HG03439 (cell line): ENCODE measurements at regions not wholly inside any gene's neighbourhood (a gene's known extent, or its start where the extent isn't known, plus 50 kb on each side); places are given as distances from the start of the nearest gene placed in this dataset.

ENCODE experiments used
- ATAC-seq: cut with Tn5 transposase; IDR thresholded peaks from one replicate; pipeline ENCODE4 v1.9.1; 2021; ENCODE audit warnings: mild to moderate bottlenecking, moderate library complexity; ENCODE audit not compliant: unreplicated experiment

DNA sequence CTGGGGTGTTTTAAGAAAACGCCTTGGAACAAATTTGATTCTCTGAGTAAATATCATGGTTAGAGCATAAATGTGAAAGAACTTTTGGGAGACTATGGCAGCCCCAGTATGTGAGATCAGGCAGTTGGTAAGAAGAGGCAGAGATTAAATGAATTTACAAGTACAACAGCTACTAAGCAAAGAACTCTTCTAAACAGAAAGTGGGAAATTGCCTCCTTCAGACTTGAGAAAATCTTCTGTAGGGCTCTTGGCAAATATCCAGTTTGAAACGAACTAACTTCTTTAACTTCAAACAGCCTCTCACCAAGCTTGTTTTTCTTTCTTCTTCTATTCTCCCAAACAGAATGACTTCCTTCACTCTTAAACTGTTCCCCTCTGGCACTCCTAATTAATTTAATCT, 337.7 kb downstream of the SIPA1L2 start:
- no peak for ATAC-seq

DNA sequence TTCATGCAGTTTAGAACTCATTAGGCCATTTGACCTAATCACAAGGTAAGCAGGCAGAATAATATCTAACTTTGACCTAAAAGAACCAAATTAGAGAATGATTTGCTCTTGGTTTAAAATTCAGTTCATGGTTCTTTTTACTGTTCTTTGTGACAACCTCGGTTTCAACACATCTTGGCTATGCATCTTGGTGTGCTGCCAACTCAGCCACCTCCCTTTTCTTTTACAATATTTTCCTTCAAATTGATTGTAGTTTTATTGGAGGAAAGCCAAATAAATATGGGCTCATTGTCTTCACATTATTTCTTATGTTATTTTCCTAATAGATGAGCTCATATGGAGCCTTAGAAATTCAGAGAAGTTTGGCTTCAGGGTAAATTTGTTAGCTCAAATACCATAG, 338.3 kb downstream of the SIPA1L2 start:
- ATAC-seq, result no peak

GRCh38 chr1:232291261-232291660, 338.7 kb downstream of the SIPA1L2 start:
- ATAC-seq, result no peak

GRCh38 chr1:232290570-232290969, 339.4 kb downstream of the SIPA1L2 start:
- ATAC-seq, result no peak

- ATAC-seq, result no peak
Observed at GRCh38 chr1:232287676-232288569, 342.0 kb downstream of the SIPA1L2 start.

GRCh38 chr1:232285138-232285537, 344.8 kb downstream of the SIPA1L2 start:
- ATAC-seq, result no peak

DNA sequence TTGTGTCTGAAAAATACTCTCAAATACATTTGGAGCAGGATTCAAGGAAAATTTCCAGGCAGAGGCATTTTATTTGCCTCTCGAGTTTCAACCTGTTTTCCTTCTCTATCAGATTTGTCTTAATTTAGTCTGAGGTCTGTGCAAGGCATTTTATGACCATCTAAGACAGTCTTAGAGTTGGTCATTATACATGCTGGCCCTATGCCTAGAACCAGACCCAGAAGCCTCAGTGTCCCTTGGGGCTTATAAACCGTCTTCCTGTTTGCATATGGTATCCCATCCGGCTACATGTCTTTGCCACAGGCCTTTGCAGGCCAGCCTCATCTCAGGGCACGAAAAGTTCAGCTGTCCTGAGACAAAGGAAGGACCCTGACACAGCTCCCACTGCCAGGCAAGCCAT, 346.1 kb downstream of the SIPA1L2 start:
- ATAC-seq, result no peak

DNA sequence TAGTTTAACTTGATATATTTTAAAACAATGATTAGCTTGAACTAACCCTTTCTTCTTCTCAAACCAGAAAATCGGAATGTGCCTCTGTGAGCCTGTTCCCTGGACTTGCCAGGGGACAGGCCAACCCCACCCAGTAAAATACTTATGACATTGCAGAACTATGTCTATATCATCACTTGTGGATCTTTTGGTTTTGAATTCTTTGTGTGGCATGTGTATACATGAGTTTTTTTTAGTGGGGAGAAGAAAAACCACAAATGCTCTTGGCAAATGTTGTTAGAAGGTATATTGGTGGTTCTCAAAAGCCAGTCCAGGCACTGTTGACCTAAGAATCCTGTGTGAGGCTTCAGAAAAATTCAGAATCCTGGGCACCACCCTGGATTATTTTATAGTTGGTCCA, 347.4 kb downstream of the SIPA1L2 start:
- ATAC-seq, result no peak

DNA sequence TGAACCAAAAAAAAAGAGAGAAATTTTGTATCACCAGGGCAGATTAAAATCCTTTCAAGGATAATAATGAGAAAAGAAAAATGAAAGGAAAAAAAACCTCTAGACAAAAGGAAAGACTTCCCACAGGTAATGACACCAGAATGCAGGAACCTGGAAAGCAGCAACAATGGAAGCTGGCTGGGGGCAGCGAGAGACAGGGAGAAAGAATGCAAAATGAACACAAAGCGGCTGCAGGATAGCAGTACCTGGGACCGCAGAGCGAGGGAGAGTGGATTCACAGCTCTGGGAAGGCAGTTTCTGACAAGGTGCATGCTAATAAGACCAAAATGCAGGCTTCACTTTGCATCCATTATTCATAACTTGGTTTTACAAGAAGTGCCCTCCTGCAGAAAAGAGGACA, 349.0 kb downstream of the SIPA1L2 start:
- no peak for ATAC-seq

GRCh38 chr1:232279909-232280400, 350.0 kb downstream of the SIPA1L2 start:
- no peak for ATAC-seq

GRCh38 chr1:232278925-232279324, 351.0 kb downstream of the SIPA1L2 start:
- no peak for ATAC-seq

DNA sequence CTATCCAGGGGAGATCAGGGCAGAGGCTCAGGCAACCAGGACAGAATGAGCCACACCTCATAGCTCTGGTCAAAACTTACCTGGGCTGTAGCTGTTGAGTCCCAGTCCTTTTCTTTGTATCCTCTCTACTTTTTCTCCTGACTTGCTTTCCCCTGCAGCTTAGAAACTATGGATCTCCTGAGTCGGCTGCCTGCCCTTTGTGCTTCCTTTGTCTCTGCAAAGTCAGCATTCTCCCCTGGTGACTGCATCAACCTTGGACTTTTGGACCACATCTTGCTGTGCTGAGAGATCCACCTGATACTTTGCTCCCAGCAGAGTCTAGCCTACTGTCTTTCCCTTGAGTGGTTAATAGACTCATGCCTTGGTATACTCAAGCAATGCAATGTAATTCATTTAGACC, 353.3 kb downstream of the SIPA1L2 start:
- ATAC-seq, result no peak

GRCh38 chr1:232274999-232275710, 354.8 kb downstream of the SIPA1L2 start:
- ATAC-seq, result no peak

DNA sequence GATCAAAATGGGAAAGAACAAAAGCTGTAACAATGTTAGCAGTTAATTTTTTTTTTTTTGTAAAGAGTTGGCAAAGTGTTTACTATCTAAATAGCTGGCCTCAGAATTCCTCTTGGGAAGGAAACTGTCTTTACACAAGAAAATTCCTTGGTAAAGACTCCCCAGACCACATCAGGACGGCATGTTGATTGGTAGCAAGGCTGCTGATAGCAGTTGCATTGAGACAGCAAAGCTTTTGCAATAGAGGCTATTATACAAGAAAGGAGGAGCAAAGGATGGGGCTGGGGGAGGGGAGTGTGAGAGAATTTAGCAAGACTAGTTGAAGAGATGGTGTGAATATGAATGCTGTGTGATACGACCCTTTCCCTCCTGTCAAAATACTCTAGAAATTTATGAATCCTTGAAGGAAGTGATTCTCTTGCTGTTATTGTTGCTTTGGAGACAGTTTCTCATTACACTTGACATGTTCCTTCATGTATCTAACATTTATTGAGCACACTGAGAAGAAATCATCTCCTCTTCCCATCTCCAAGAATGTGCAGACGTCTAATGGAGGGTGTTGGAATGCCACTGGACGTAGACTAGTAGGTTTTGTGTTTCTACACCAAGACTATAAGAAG, 355.6 kb downstream of the SIPA1L2 start:
- ATAC-seq, result no peak

GRCh38 chr1:232273011-232273410, 356.9 kb downstream of the SIPA1L2 start:
- no peak for ATAC-seq

GRCh38 chr1:232271991-232272589, 357.8 kb downstream of the SIPA1L2 start:
- no peak for ATAC-seq

DNA sequence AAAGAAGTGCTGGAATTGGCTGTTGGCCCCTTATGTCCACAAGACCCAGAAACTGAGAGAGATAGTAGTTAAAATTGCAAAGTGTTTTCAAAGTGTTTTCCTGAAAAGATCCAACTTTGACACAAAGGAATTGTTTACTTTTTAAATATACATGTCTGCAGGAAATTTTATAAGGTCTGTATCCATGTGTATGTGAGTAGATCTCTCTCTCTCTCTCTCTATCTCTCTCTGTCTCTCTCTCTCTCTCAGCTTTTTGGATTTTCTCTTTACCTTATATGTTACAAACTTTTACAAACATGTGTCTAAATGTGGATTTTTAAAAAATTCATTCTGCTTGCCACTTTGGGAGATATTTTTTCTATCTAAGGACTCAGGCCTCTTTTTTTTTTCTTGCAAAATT, 358.6 kb downstream of the SIPA1L2 start:
- ATAC-seq, result no peak

GRCh38 chr1:232269988-232270387, 359.9 kb downstream of the SIPA1L2 start:
- no peak for ATAC-seq

GRCh38 chr1:232267837-232268598, 361.9 kb downstream of the SIPA1L2 start:
- ATAC-seq, result no peak

DNA sequence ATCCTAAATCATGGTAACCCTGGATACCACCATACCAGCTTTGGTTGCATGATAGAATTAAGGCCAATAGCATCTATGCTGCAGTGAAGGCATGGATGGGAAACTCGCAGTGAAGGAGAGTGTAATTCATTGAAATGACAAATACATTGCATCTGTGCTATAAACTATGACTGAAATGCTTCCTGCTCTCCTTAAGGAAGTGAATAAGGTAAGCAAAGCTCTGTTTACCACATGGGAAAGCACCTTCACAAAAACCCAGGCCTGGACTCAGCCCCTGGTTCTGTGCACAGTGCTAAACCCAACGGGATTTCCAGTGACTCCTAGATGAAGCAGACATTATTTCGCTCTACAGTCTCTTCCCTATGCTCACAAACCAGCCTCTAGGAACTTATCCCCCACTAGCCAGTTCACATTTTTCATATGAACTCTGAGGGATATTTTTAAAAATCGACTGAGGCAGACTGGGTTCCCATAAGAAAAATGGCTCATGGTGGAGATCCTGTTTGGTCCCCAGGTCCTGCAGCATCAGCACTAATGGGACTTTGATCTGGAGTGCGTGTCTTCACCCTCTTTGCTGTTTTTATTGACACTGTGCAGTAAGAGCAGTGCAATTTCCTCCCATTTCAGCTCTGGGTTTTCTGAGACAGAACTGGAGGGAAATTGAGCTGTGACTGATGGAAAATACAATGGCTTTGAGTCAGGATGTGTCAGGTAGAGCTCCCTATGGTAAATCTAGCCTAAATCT, 362.7 kb downstream of the SIPA1L2 start:
- no peak for ATAC-seq
